Thoracic aorta (tissue), 2 donors: ENCODE measurements at regions not wholly inside any gene's neighbourhood (a gene's known extent, or its start where the extent isn't known, plus 50 kb on each side); places are given as distances from the start of the nearest gene placed in this dataset.

Source experiments
- ATAC-seq: fragments of 150-250 bp; one replicate; pipeline ENCODE4 v1.8.0; 2017; ENCODE audit warnings: low read depth; ENCODE audit not compliant: insufficient number of reproducible peaks, low FRiP score
- DNase-seq: peaks from one replicate; pipeline ENCODE4 v3.0.0-alpha.2; 2020; ENCODE audit warnings: low spot score
- H3K27ac ChIP-seq, 2 donors: fragments of 200-600 bp; sonication (generic); 1 replicate in 1 of 2; 2 replicates in 1 of 2; pipeline ENCODE4 v1.5.1; 2016; ENCODE audit warnings: mild to moderate bottlenecking in 2 of 2, moderate library complexity in 2 of 2
- H3K27me3 ChIP-seq: fragments of 200-600 bp; sonication (generic); replicated peaks from 2 replicates; pipeline ENCODE4 v1.6.0; 2016; ENCODE audit warnings: mild to moderate bottlenecking; ENCODE audit not compliant: insufficient read depth
- H3K36me3 ChIP-seq: fragments of 200-600 bp; sonication (generic); one replicate; pipeline ENCODE4 v1.5.1; 2016
- H3K4me1 ChIP-seq, 2 donors: fragments of 200-600 bp; sonication (generic); 1 replicate in 1 of 2; 2 replicates in 1 of 2; pipeline versions ENCODE4 v1.5.1 to v1.6.0; 2016; ENCODE audit warnings: low read depth in 2 of 2, mild to moderate bottlenecking in 1 of 2; ENCODE audit not compliant: control insufficient read depth in 1 of 2
- H3K4me3 ChIP-seq: fragments of 200-600 bp; sonication (generic); 2 replicates; pipeline ENCODE4 v1.5.1; 2016; ENCODE audit warnings: mild to moderate bottlenecking
- H3K9me3 ChIP-seq: fragments of 200-600 bp; sonication (generic); 2 replicates; pipeline ENCODE4 v1.5.1; 2016
- CTCF ChIP-seq: fragments of 200-600 bp; sonication (generic); IDR thresholded peaks from one replicate; pipeline ENCODE4 v1.5.1; 2019; ENCODE audit warnings: antibody characterized with exemption

- no peaks in the 10 kb centered on the region for H3K36me3 ChIP-seq
- no peaks in the 10 kb centered on the region for H3K9me3 ChIP-seq
- no peak for ATAC-seq
- no peak overlapping the region for H3K27ac ChIP-seq
- no peak for DNase-seq
- H3K27me3 ChIP-seq = no peaks in the 10 kb centered on the region
- H3K4me3 ChIP-seq = no peak overlapping the region
- TF ChIP-seq CTCF = no peak
- H3K4me1 ChIP-seq = no peaks in the 10 kb centered on the region
Measured at GRCh38 chr21:23008601-23009202, 2010.5 kb downstream of the NCAM2 start.

GRCh38 chr21:23009360-23009759, 2011.2 kb downstream of the NCAM2 start:
- H3K4me3 ChIP-seq = no peak overlapping the region
- no peaks in the 10 kb centered on the region for H3K27me3 ChIP-seq
- no peaks in the 10 kb centered on the region for H3K4me1 ChIP-seq
- DNase-seq (no peak), ATAC-seq (no peak)
- no peaks in the 10 kb centered on the region for H3K9me3 ChIP-seq
- no peaks in the 10 kb centered on the region for H3K36me3 ChIP-seq
- no peak for TF ChIP-seq CTCF
- no peak overlapping the region for H3K27ac ChIP-seq

- DNase-seq = no peak
- Histone ChIP-seq H3K27me3 (no peaks in the 10 kb centered on the region), H3K36me3 (no peaks in the 10 kb centered on the region), H3K9me3 (no peaks in the 10 kb centered on the region), H3K27ac (no peak overlapping the region), H3K4me1 (no peaks in the 10 kb centered on the region), H3K4me3 (no peak overlapping the region)
- no peak for ATAC-seq
- TF ChIP-seq CTCF = no peak
Measured at GRCh38 chr21:23014021-23014420, 2015.8 kb downstream of the NCAM2 start.

- H3K9me3 ChIP-seq = no peaks in the 10 kb centered on the region
- DNase-seq (no peak), ATAC-seq (no peak)
- no peaks in the 10 kb centered on the region for H3K4me1 ChIP-seq
- no peak overlapping the region for H3K27ac ChIP-seq
- H3K27me3 ChIP-seq = no peaks in the 10 kb centered on the region
- H3K4me3 ChIP-seq = no peak overlapping the region
- TF ChIP-seq CTCF = no peak
- H3K36me3 ChIP-seq = no peaks in the 10 kb centered on the region
Measured at GRCh38 chr21:23016617-23017016, 2018.4 kb downstream of the NCAM2 start.

- no peak overlapping the region for H3K4me3 ChIP-seq
- no peak overlapping the region for H3K27ac ChIP-seq
- no peaks in the 10 kb centered on the region for H3K4me1 ChIP-seq
- no peaks in the 10 kb centered on the region for H3K36me3 ChIP-seq
- H3K27me3 ChIP-seq = no peaks in the 10 kb centered on the region
- no peaks in the 10 kb centered on the region for H3K9me3 ChIP-seq
- ATAC-seq (no peak), DNase-seq (no peak)
- TF ChIP-seq CTCF = no peak
Measured at GRCh38 chr21:23017989-23018388, 2019.8 kb downstream of the NCAM2 start.
